Endothelial cell of umbilical vein (primary cell): ENCODE measurements at regions not wholly inside any gene's neighbourhood (a gene's known extent, or its start where the extent isn't known, plus 50 kb on each side); places are given as distances from the start of the nearest gene placed in this dataset.

Experiments
- BruUV-seq: library from RNA; stranded (reverse); fragments of 400-500 nt; replicated peaks from 2 replicates; lab custom pipeline; 2021; lab: Mats Ljungman, UMichigan
- CTCF ChIA-PET: fragments of 300-600, 350-600 bp; sonication (Branson Sonifier 250); formaldehyde crosslinking; loops from one replicate; lab custom pipeline; 2021; ENCODE audit warnings: antibody characterized with exemption, inconsistent platforms; lab: Charles Lee
- POLR2A ChIA-PET: fragments of 300-600, 350-600 bp; sonication (Branson Sonifier 250); formaldehyde crosslinking; loops from one replicate; lab custom pipeline; 2021; ENCODE audit warnings: antibody characterized with exemption, inconsistent platforms; lab: Charles Lee
- DNase-seq: peaks from one replicate; pipeline ENCODE4 v3.0.0-alpha.2; 2011; ENCODE audit warnings: low read depth, low spot score
- FAIRE-seq: peaks from 2 replicates; lab custom pipeline; 2011; peaks lifted over from hg19 to GRCh38; lab: Jason Lieb, UNC
- H2AFZ ChIP-seq: 2 replicates; pipeline ENCODE4 v1.6.0; 2012; ENCODE audit warnings: low read depth, low read length, control low read depth, inconsistent platforms
- H3K27ac ChIP-seq: 2 replicates; pipeline ENCODE4 v1.5.1; 2011; ENCODE audit warnings: low read depth, mild to moderate bottlenecking, control low read depth, low read length, moderate library complexity; ENCODE audit not compliant: insufficient read depth
- H3K27me3 ChIP-seq, 2 experiments: 2 replicates each; pipeline versions ENCODE4 v1.6.0 to v1.6.1; 2011; ENCODE audit warnings: low read length in 2 of 2, mixed read lengths in 1 of 2; ENCODE audit not compliant: control insufficient read depth in 2 of 2, insufficient read depth in 2 of 2
- H3K36me3 ChIP-seq, 2 experiments: 2 replicates in 1 of 2; 3 replicates in 1 of 2; pipeline ENCODE4 v1.5.1; 2011; ENCODE audit warnings: low read length in 2 of 2, mild to moderate bottlenecking in 1 of 2, moderate library complexity in 1 of 2; ENCODE audit not compliant: control insufficient read depth in 2 of 2, insufficient read depth in 2 of 2; ENCODE audit errors: extremely low read depth in 1 of 2
- H3K4me1 ChIP-seq: 3 replicates; pipeline ENCODE4 v1.5.1; 2011; ENCODE audit warnings: mild to moderate bottlenecking, low read length; ENCODE audit not compliant: control insufficient read depth, insufficient read depth; ENCODE audit errors: extremely low read depth
- H3K4me2 ChIP-seq: 2 replicates; pipeline ENCODE4 v1.6.1; 2011; ENCODE audit warnings: low read length, control low read depth, mixed read lengths; ENCODE audit not compliant: insufficient read depth
- H3K4me3 ChIP-seq, 3 experiments: fragments of 200-600 bp in 1 of 3; sonication (generic), shearing (Covaris generic) in 1 of 3; replicated peaks in 1 of 3; 2 replicates each; pipeline ENCODE4 v1.5.1; 2011 to 2016; ENCODE audit warnings: control low read depth in 3 of 3, low read length in 3 of 3, mild to moderate bottlenecking in 2 of 3, inconsistent platforms in 1 of 3, low read depth in 1 of 3, moderate library complexity in 1 of 3; ENCODE audit not compliant: insufficient read depth in 1 of 3
- H3K79me2 ChIP-seq: 2 replicates; pipeline ENCODE4 v1.6.0; 2012; ENCODE audit warnings: low read length, inconsistent platforms; ENCODE audit not compliant: control insufficient read depth, insufficient read depth
- H3K9ac ChIP-seq: replicated peaks from 2 replicates; pipeline ENCODE3; 2011; ENCODE audit warnings: low read length, control low read depth; ENCODE audit not compliant: insufficient read depth; ENCODE audit errors: extremely low read depth
- H3K9me1 ChIP-seq: replicated peaks from 3 replicates; pipeline ENCODE4 v1.6.0; 2011; ENCODE audit warnings: mild to moderate bottlenecking, low read length; ENCODE audit not compliant: control insufficient read depth, insufficient read depth; ENCODE audit errors: extremely low read depth
- H3K9me3 ChIP-seq: replicated peaks from 2 replicates; pipeline ENCODE4 v1.5.1; 2012; ENCODE audit warnings: low read length, inconsistent platforms; ENCODE audit not compliant: control insufficient read depth, insufficient read depth
- H4K20me1 ChIP-seq: replicated peaks from 2 replicates; pipeline ENCODE3; 2011; ENCODE audit warnings: mild to moderate bottlenecking, low read length; ENCODE audit not compliant: control insufficient read depth, insufficient read depth; ENCODE audit errors: extremely low read depth
- EZH2 ChIP-seq: IDR thresholded peaks from 2 replicates; pipeline ENCODE4 v1.6.1; 2012; ENCODE audit warnings: borderline replicate concordance, low read depth, mild to moderate bottlenecking, moderate library complexity, low read length, inconsistent platforms; ENCODE audit not compliant: severe bottlenecking
- FOS ChIP-seq: IDR thresholded peaks from 2 replicates; pipeline ENCODE4 v1.6.1; 2011; ENCODE audit warnings: mild to moderate bottlenecking, low read length, moderate library complexity, borderline replicate concordance; ENCODE audit not compliant: insufficient read depth
- GATA2 ChIP-seq: IDR thresholded peaks from 2 replicates; pipeline ENCODE4 v1.7.0; 2011; ENCODE audit warnings: low read depth, mild to moderate bottlenecking, moderate library complexity, mixed read lengths, low read length; ENCODE audit not compliant: insufficient read length, insufficient read depth
- JUN ChIP-seq: IDR thresholded peaks from 2 replicates; pipeline ENCODE4 v1.6.1; 2011; ENCODE audit warnings: borderline replicate concordance, low read depth; ENCODE audit not compliant: insufficient read length, insufficient read depth
- MAX ChIP-seq: IDR thresholded peaks from 2 replicates; pipeline ENCODE4 v1.6.1; 2011; ENCODE audit not compliant: insufficient read depth, insufficient read length
- MYC ChIP-seq: IDR thresholded peaks from one replicate; pipeline ENCODE4 v1.6.1; 2011; ENCODE audit warnings: mild to moderate bottlenecking, low read depth, low read length
- POLR2A ChIP-seq: IDR thresholded peaks from 2 replicates; pipeline ENCODE4 v1.6.1; 2012; ENCODE audit warnings: low read depth, mild to moderate bottlenecking, control low read depth, low read length
- POLR2AphosphoS5 ChIP-seq: IDR thresholded peaks from 2 replicates; pipeline ENCODE4 v1.6.1; 2012; ENCODE audit warnings: low read depth, mild to moderate bottlenecking, control low read depth, low read length, moderate library complexity; ENCODE audit not compliant: insufficient read depth
- dilution Hi-C: fragments of 300-500 bp; cut with MboI; formaldehyde crosslinking; loops from one replicate; pipeline ENCODE4 v1.15.0; 2019; ENCODE audit warnings: low sequenced_read_pairs; ENCODE audit not compliant: extremely low pct_ligation_motif_present
- intact Hi-C: fragments of 100-400 bp; cut with micrococcal nuclease; formaldehyde crosslinking; loops from one replicate; pipeline ENCODE4 v1.10.0; 2022
- TF ChIP-seq, protein P1 (sequence below), 2 donors: IDR thresholded peaks; 1 replicate in 1 of 2; 2 replicates in 1 of 2; pipeline ENCODE4 v1.5.1; 2011; ENCODE audit warnings: low read length in 2 of 2, mild to moderate bottlenecking in 2 of 2, moderate library complexity in 2 of 2, control low read depth in 1 of 2, inconsistent platforms in 1 of 2, low read depth in 1 of 2; ENCODE audit not compliant: insufficient read depth in 1 of 2; ENCODE audit errors: extremely low read depth in 1 of 2

DNA sequence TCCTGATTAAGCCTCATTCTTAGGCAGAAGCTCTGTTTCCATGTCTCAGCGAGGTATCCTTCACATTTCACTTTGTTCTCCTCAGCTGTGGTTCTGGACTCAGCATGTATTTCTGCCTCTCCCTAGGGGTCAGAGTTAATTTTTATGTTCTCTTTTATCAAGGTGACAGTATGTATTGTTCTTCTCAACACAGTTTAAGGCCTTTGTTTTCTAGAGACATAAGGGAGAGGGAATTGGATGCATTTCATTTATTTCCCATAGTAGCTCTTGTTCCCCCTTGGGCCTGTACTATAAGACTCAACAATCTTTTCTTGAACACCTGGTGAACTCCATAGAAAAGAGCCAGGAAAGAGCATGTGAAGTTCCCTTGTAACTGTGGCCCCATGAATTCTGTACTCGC lies 214.3 kb downstream of the ZWINT start:
- Histone ChIP-seq H3K9me1 (no peaks in the 10 kb centered on the region), H3K4me3 (no peak overlapping the region), H3K9me3 (no peaks in the 10 kb centered on the region), H3K4me2 (no peak overlapping the region), H3K27me3 (no peaks in the 10 kb centered on the region), H3K9ac (no peak overlapping the region), H3K4me1 (no peaks in the 10 kb centered on the region), H3K36me3 (no peaks in the 10 kb centered on the region), H2AFZ (no peak overlapping the region), H3K27ac (no peak overlapping the region), H3K79me2 (no peaks in the 10 kb centered on the region), H4K20me1 (no peaks in the 10 kb centered on the region)
- DNase-seq (no peak), FAIRE-seq (no peak)
- no TSS peak for BruUV-seq
- intact Hi-C loops, result no loop called here
- no peak for TF ChIP-seq POLR2AphosphoS5
- ChIA-PET CTCF (no interaction called here), POLR2A (no interaction called here)
- dilution Hi-C loops, result no loop called here

GRCh38 chr10:56142092-56142728 lies 218.8 kb downstream of the ZWINT start:
- Histone ChIP-seq H2AFZ (no peak overlapping the region), H4K20me1 (no peaks in the 10 kb centered on the region), H3K36me3 (no peaks in the 10 kb centered on the region), H3K4me1 (no peaks in the 10 kb centered on the region), H3K27me3 (no peaks in the 10 kb centered on the region), H3K9me1 (no peaks in the 10 kb centered on the region), H3K4me3 (no peak overlapping the region), H3K9ac (no peak overlapping the region), H3K27ac (no peak overlapping the region), H3K4me2 (no peak overlapping the region), H3K9me3 (no peaks in the 10 kb centered on the region), H3K79me2 (no peaks in the 10 kb centered on the region)
- intact Hi-C loops, result no loop called here
- no TSS peak for BruUV-seq
- FAIRE-seq, result no peak
- ChIA-PET POLR2A (no interaction called here), CTCF (no interaction called here)
- DNase-seq, result no peak
- dilution Hi-C loops, result no loop called here
- TF ChIP-seq FOS (no peak), POLR2AphosphoS5 (no peak), EZH2 (no peak), JUN (no peak), GATA2 (no peak), MYC (no peak), POLR2A (no peak), MAX (no peak)
- TF ChIP-seq, protein P1, sequence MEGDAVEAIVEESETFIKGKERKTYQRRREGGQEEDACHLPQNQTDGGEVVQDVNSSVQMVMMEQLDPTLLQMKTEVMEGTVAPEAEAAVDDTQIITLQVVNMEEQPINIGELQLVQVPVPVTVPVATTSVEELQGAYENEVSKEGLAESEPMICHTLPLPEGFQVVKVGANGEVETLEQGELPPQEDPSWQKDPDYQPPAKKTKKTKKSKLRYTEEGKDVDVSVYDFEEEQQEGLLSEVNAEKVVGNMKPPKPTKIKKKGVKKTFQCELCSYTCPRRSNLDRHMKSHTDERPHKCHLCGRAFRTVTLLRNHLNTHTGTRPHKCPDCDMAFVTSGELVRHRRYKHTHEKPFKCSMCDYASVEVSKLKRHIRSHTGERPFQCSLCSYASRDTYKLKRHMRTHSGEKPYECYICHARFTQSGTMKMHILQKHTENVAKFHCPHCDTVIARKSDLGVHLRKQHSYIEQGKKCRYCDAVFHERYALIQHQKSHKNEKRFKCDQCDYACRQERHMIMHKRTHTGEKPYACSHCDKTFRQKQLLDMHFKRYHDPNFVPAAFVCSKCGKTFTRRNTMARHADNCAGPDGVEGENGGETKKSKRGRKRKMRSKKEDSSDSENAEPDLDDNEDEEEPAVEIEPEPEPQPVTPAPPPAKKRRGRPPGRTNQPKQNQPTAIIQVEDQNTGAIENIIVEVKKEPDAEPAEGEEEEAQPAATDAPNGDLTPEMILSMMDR (IDR thresholded peaks at IDR 0.05; ENCODE audit: extremely low read depth in 1 of 2, insufficient read depth in 1 of 2, low read depth in 1 of 2, low read length in 2 of 2), result no peak
